ENCODE measurements at regions not wholly inside any gene's neighbourhood (a gene's known extent, or its start where the extent isn't known, plus 50 kb on each side); places are given as distances from the start of the nearest gene placed in this dataset.

DNA sequence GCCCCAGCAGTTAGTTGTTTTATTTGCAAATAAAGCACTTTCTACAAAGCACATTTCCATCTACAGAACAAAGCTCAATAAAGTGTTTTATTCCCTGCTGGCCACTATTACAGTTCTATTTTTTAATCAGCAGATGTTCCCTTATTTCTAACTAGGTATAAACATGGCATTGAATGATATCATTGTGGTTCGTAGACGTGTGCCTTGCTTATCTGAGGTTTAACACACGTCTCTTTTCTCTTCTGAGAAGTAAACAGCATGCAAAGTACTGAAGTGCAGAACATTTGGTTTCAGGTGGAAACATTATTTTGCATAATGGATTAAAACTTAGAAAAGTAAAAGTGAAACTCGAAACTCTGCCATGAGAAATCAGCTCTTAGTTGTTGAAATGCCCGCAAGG lies 1989.3 kb upstream of the WWC1 start:
- no peak for DNase-seq

DNA sequence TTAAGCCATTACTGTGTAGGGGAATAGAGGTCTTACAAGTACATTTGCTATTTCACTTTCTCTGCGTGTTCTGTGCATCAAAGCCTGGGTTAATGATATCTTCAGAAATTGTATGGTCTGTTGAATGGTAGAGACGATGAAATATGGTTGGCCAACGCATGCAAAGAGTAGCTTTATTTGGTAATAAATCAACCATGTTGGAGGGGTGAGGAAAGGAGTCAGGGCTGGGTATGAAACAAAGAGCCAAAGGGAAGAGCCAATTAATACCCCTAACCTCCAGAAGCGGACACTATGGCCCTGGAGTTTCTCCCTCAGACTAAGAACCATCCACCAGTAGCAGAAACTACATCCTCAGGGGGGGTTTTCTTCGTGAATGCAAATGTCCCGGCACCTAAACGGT lies 1974.0 kb upstream of the WWC1 start:
- no peak for DNase-seq

DNA sequence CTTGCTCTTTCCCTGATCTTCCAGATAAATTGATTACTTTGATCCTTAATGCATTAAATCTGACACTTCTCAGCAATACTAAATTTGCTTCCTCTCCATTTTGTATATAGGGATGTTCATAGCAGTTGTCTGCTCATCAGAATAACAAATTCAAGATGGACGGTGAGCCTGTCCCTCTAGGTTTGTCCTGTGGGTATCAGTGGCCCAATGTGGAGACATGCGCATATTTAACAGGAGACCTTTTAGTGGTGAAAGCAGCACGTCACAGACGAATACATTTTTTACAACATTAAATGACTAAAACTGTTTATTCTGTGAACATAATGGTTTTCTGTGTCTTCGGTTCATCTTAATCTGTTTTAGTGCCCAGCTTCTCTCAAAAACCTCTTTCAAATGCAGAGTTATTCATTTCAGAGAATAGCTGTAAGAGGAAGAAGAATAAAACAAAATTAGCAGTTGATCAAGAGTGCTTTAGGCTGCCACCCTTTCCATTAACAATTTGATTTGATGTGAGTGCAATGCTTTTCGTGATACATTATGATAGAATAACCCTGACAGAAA lies 1970.4 kb upstream of the WWC1 start:
- DNase-seq: no peak

DNA sequence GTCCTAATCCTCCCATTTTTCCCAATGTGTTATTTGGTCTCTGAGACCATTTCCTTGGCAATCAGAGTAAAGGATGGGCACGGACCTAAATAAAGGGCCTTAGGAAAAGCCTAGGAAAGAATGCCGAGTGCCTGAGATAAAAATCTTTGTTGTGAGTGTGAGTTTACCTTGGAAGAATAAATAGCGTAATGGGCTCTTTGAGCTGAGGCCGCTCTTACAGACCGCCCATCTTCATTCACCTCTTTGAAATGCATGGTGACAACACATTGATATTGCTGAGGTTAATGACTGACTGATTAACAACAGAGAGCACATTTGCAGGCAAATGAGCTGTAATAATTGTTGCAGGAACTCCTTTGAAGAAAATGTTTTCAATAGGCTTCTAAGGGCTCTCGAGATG lies 1967.1 kb upstream of the WWC1 start:
- no peak for DNase-seq

DNA sequence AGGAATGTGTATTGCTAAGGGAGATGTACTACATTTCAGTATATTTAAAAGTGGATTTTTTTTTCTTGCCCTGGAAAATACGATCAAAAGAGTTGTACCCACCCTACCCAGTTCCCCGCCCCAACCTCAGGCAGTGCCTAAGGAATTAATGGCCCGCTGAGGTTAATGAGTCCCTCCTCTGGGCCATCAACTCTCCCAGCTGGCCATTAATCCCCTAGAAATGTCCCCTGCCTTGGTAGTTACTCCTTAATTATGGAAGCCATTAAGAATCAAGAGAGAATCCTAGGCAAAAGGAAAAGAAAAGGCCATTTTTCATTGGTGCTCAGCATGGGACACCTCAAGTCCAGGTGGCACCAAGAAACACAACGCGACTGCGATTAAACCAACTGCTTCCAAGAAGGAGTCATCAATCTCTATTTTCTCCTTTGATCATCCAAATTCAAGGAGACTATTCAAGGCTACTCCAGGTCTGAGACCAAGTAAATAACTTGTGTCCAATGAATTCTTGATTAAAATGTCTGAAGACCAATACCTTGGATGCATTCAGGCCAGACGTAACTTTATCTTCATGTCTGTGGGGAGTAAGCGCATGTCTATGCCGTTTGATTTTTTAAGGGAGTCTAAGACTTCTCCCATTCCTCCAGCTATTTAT lies 1962.2 kb upstream of the WWC1 start:
- no peak for DNase-seq

DNA sequence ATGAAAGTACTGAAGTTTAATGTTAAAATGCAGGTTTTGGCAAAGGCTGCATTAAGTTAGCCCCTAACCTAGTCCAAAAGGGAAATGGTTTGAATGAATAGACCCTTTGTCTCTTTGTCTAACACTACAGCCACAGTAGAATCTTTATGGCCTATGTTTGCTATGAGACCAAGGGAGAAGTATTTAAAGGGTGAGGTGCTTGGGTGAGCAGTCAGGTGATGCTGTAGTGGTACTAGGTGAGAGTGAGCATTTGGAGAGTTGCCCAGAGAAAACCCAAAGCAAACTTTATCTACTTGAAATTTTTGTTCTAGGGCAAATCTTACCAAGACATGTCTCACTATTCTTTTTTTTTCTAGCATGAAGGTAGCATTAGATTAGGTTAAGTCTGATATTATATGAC lies 1961.4 kb upstream of the WWC1 start:
- DNase-seq: no peak

DNA sequence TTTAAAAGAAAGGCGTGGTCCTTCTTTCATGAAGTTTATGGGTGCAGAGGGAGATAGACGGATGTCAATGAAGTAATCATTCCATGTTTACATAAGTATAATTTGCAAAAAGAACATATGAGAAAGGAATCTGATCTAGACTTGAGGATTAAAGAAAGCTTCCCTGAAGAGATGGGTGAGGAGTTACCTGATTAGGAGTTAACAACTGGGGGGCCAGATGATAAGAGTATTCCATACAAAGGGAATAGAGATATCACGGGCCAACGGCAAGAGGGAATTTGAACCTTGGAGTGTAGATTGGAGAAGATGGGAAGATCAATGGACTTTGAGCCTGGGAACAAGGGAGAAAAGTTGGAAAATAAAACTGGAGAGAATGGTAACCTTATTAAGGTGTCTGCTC lies 1959.9 kb upstream of the WWC1 start:
- DNase-seq: no peak

DNA sequence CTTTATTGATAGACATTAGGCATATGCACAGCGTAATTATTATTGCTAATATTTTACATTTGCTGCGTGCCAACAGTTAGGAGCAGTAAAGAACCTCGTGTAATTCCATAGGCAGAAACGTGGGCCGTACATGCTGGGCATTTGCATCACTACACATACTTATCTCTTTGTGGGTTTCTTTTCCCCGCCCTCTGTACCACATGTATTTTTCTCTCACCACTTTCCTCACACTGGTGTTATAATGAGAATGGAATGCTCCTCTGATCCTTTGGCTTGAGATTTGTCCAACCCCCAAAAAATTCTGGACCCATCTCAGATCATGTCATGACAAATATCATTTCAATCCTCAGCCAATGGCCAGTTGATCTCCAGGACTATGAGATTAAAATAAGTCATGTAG lies 1952.6 kb upstream of the WWC1 start:
- DNase-seq: no peak

DNA sequence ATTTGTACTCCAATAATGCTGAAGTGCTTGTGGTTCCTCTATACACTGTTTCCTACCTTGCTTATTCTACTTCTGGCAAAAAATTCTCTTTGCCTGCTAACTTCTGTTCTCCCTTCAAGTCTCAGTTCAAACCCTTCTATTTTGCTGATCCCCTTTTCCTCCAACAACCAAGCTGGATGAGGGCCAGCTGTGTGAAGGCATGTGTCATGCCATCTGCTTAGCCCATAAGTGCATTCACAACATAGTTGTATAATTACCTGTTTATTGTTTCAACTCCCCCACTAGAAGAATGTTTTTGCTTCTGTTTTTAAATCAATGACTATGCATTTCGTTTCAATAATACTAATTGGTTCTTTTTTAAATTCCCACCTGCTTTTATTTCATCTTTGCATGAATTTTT lies 1951.4 kb upstream of the WWC1 start:
- no peak for DNase-seq

DNA sequence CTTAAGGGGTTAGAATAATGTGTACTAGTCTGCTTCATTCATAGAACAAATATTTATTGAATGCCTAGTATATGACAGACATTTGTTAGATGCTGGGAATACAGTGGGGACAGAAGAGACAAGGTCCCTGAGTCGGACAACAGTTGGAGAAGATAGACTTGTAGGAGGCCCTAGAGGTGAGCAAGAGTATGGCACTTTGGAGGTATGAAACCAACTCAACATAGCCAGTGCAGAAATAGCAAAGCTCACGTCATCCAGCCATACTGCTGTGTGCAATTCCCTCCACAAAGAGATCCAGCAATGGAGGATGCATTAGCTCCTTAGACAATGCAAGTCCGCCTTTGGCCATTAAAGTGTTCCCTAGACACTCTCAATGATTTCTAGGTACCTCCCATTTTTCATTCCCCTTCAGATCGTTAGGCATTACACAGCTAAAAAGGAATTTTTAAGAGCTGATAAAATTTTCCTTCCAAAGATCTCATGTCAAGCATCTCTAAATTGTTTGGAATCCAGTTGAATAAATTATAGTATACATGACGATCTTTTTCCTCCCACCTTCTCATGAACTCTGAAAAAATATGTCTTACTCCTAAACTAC lies 1949.6 kb upstream of the WWC1 start:
- no peak for DNase-seq

DNA sequence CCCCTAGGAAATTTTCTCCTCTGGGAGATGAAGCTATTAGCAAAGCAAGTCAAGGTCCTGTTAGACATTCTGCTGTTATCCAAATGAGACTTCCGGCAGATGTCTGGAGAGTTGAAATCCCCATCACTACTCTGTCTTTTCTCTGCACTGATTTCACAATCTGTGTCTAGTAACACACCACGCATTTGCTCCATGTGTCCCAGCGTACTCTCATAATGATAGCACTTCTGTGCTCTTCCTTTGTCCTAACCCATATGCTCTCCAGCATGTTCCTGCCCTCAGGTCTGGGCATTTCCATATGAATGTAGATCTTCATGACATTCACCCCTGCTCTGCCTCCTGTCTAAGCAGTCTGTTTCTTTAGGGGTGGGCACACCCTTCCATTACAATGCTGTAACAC lies 1949.0 kb upstream of the WWC1 start:
- DNase-seq: no peak

DNA sequence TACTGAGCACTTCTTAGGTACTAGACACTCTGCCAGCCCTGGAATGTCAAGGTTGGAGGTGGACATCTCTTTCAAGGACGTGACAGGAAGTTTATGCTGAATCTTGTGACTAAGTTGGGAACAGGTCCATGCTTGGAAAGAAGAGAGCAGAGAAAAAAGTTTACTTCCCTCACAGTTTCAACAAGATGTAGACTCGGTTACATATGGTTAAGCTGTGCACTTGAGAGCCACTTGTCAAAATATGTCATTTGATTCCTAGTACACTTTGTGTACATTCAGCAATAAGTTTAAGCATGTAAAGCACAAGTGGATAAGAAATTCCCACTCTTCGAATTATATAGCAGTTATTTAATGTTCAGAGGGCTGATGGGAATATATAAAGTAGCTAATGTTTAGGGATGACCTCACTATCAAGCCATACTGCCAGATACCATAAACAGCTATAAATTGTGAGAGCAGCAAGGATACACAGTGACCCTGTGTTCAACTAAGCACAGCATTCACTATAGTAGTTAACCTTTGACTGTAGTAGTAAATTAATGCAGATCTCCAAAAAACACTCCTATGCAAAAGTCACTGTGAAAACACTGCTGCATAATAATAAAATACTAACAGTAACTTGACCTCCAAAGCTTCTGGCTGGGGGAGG lies 1944.6 kb upstream of the WWC1 start:
- no peak for DNase-seq

DNA sequence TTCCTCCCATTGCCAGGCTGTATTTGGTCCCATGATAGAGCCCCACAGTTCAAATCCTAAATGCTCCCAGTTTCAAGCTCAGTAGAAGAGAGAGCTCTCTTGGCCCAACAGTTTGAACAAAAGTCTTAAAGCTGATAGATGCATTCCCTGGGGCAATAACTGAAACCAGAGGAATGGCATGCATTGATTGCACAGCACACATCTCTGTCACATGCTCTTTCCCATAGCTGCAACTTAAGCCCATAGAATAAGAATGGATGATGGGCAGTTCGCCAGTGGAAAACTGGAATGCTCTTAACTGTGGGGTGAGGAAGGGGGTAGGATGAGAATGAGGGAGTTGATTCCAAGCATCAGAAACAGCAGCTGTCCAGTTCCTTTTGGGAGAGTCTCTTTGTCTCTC lies 1942.4 kb upstream of the WWC1 start:
- DNase-seq: no peak

DNA sequence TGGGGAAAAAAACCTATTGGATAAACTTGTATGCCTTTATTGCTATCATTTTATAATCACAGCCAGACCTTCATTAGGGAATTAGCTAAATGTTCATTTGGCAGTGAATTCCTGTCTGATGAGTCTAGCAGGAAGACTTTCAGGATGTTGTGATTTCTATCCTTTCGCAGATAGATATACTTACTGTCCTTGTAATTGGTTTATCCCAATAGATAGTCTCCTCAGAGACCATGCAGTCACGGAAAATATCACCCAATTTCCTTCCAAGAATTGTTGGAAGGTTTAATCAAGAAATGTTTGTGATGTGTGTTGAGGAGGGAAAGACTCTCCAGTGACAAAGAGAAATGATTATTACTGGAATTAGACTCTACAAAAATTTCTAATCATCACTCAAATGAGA lies 1937.9 kb upstream of the WWC1 start:
- DNase-seq: no peak

DNA sequence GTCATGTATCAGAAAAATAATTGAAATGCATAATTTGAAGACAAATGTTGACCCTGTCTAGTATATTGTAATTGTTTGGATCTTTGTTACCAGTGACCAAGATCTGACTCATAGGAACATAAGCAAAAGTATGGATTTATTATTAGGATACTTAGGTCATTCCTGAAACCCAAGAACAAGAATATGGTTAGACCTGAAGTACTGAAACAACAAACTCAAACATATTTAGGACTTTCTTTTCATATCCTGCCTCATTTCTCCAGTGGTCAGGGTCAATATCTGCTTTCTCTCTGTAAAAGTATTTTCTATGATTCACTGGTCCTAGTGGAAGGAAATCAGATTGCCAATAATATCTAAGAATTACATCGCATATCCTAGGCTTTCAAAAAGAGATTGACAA lies 1937.1 kb upstream of the WWC1 start:
- no peak for DNase-seq

DNA sequence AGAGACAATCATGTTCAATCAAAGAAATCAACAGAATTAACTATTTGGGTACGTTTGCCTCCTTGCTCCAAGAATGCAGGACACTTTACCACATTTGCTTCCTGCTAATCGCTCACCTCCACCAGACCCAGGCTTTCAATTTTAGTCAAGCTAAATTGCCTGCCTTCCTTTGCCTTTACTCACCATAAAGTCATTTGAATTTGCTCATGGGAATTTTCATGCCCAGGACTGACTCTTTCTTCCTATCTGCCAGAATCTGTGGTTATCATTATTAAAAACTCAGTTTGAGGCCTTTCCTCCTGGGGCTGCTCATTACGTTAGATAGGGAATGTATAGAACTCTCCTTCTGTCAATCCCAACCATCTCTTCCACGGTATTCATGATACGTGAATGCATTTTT lies 1935.3 kb upstream of the WWC1 start:
- no peak for DNase-seq

DNA sequence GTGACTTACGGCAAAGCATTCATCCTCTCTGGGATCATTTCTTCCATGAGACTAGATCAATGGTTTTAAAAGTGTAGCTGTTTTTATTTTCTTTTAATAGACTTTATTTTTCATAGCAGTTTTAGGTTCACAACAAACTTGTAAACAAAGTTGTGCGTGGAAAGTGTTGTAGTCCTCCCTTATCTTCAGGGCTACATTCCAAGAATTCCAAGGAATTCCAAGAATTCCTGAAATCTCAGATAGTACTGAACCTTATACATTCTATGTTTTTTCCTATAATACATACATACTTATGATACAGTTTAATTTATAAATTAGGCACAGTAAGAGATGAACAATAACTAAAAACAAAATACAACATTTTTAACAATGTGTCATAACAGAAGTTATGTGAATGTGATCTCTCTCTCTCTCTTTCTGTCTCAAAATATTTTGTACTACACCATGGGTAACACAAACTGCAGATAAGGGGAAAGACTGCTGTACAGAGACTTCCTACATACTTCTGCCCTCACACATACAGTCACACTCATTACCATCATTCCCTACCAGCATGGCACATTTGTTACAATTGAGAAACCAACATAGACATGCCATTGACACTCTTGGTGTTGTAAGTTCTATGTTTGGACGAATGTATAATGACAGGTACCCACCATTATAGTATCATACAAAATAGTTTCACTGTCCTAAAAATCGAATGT lies 1933.2 kb upstream of the WWC1 start:
- no peak for DNase-seq

DNA sequence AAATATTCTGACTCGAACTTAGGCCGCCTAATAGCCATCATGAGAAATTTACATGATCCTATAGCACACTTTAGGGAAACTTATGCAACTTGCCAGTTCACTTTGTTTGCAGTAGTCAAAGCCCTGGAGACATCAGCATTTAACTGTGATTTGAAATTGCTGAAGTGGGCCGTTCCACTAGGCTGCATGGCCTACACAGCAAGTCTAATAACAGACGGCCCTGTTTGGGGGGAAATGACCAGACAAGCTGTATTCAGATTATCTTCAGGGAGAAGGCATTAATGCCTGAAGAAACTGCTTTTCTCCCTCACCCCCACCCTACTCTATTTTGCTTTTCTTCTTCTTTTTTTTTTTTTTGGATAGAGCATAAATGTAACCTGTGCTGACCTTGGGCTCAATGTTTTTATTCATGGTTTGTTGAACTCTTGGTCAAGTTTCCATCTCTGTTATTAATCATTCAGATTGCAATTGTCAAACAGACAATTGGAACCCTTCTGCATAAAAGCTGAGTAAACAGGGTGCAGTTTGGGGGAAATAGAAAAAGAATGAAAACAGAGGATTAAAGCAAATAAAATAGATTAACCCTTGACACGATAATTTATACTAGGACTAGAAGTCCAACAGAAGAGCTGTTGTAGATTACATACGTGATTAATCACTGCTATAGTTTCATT lies 1928.2 kb upstream of the WWC1 start:
- no peak for DNase-seq

DNA sequence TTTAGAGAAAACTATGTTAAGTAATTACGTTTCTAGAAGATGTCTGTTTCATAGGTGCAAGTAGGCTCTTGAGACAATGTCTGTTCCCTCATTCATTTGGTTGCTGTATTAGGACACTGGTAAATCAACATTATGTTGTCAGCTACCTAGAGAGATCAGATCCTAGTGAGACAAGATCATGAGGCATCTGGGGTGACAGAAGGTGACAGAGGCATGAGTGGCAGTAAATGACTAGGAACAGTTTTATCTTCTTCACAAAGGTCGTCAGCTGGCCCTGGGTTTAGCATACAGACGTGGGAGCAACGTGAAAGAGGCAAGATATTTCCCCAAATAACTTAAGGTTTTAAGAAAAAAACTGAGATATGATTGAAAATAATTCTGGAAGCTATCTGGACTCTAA lies 1926.3 kb upstream of the WWC1 start:
- DNase-seq: no peak

DNA sequence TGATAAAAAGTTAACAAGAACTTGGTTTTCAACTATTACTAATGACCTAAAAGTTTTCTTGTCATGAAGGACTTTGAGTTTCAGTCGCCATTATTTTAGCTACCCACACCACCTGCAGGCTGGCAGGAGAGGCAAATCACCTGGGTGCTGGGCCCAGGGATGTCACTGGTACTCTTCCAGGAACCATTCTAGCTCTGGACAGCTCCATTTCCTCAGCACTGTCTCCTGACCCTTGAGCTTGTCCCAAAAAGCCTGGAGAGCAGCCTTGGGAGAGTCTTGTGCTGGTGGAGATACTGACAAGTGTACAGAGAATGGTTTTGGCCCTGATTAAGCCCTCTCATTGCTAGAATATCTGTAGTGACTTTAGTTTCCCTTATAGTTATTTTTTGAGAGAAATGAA lies 1924.1 kb upstream of the WWC1 start:
- DNase-seq: no peak

DNA sequence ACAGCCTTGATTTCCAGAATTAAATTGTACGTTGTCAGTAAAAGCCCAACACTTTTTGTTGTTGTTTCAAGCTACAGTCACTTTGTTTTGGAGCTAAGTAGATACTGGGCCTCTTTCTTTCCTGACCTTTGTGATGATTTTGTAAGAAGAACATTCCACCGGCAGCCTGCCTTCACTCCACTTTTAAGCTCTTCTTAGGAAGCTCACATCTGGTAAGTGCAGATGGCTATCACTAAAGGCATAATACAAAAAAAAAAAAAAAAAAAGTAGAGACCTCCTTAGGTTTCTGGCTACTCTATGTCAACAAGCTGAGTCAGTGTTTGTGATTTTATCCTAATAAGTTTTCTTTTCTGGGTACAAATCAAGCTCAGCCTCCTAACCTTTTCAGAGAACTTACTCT lies 1922.1 kb upstream of the WWC1 start:
- no peak for DNase-seq

DNA sequence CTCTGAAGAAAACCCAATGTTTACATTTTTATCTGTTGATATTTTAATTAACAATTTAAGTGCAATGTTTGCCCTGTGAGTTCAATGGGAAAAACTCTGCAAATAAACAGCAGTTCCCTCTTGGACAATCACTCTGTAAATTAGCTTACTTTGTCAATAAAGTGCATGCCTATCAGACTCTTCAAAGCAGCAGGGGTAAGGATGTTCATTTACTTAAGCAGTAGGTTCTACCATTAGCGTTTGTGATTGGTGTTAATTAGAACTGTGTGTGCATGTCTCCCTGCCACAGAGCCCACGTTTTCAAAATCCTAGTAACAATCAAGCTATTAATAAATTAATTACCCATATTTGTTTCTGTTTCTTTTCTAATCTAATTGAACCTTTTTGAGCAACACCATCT lies 1921.6 kb upstream of the WWC1 start:
- no peak for DNase-seq
